K562 (cell line): ENCODE measurements at regions not wholly inside any gene's neighbourhood (a gene's known extent, or its start where the extent isn't known, plus 50 kb on each side); places are given as distances from the start of the nearest gene placed in this dataset.

Source experiments
- ATAC-seq: fragments of 200-7000 bp; cut with Tn5 transposase; 3 replicates; pipeline ENCODE4 v1.9.1; 2020; ENCODE audit warnings: moderate library complexity
- BruUV-seq: library from RNA; stranded (reverse); fragments of 400-500 nt; replicated peaks from 2 replicates; lab custom pipeline; 2021; lab: Mats Ljungman, UMichigan
- CTCF ChIA-PET: fragments of 300-600 bp; formaldehyde crosslinking; extraction: SDS; loops from one replicate; lab custom pipeline; 2021; ENCODE audit warnings: low intra/inter-chr PET ratio; lab: Yijun Ruan, JAX
- POLR2A ChIA-PET: fragments of 300-600, 350-650 bp; sonication (Branson Sonifier 250); formaldehyde crosslinking; extraction: SDS; loops from one replicate; lab custom pipeline; 2021; ENCODE audit warnings: antibody characterized with exemption, inconsistent platforms; lab: Yijun Ruan, JAX
- DNase-seq, 4 experiments: peaks; one replicate each; pipeline versions ENCODE4 v3.0.0 to v3.0.0-alpha.2; 2011 to 2018; ENCODE audit warnings: low spot score in 3 of 4, mixed read lengths in 3 of 4; ENCODE audit errors: extremely low read depth in 1 of 4
- FAIRE-seq: peaks from 2 replicates; lab custom pipeline; 2011; peaks lifted over from hg19 to GRCh38; lab: Jason Lieb, UNC
- H2AFZ ChIP-seq: 2 replicates; pipeline ENCODE4 v1.6.0; 2011; ENCODE audit warnings: low read depth, low read length, control low read depth, inconsistent platforms
- H3K27ac ChIP-seq: fragments of 200-600 bp; 3 replicates; pipeline ENCODE4 v1.8.0; 2011; ENCODE audit warnings: low read depth, mild to moderate bottlenecking, control low read depth, inconsistent platforms, low read length, moderate library complexity, mixed read lengths; ENCODE audit errors: extremely low read depth
- H3K27me3 ChIP-seq, 2 experiments: fragments of 300-600 bp in 1 of 2; 2 replicates in 1 of 2; 3 replicates in 1 of 2; pipeline versions ENCODE4 v1.6.0 to v1.8.0; 2011; ENCODE audit warnings: inconsistent platforms in 2 of 2, low read length in 2 of 2, mild to moderate bottlenecking in 1 of 2, mixed read lengths in 1 of 2, moderate library complexity in 1 of 2; ENCODE audit not compliant: control insufficient read depth in 2 of 2, insufficient read depth in 2 of 2
- H3K36me3 ChIP-seq: fragments of 300-600 bp; 3 replicates; pipeline ENCODE4 v1.8.0; 2011; ENCODE audit warnings: mild to moderate bottlenecking, low read length, inconsistent platforms; ENCODE audit not compliant: control insufficient read depth, insufficient read depth
- H3K4me1 ChIP-seq, 2 experiments: fragments of 200-600 bp in 1 of 2; replicated peaks in 1 of 2; 2 replicates in 1 of 2; 3 replicates in 1 of 2; pipeline versions ENCODE4 v1.5.1 to v1.8.0; 2011; ENCODE audit warnings: inconsistent platforms in 2 of 2, low read length in 2 of 2, mild to moderate bottlenecking in 1 of 2, mixed read lengths in 1 of 2, moderate library complexity in 1 of 2; ENCODE audit not compliant: control insufficient read depth in 2 of 2, insufficient read depth in 2 of 2
- H3K4me2 ChIP-seq: 2 replicates; pipeline ENCODE4 v1.6.1; 2011; ENCODE audit warnings: low read length, control low read depth, inconsistent platforms, mixed read lengths; ENCODE audit not compliant: insufficient read depth
- H3K4me3 ChIP-seq: fragments of 200-600 bp; sonication (generic), shearing (Covaris generic); 2 replicates; pipeline ENCODE4 v1.5.1; 2016; ENCODE audit warnings: control low read depth, inconsistent platforms
- H3K79me2 ChIP-seq: fragments of 200-600 bp; 3 replicates; pipeline ENCODE4 v1.8.0; 2011; ENCODE audit warnings: low read length, inconsistent platforms; ENCODE audit not compliant: control insufficient read depth, insufficient read depth
- H3K9ac ChIP-seq, 2 experiments: 2 replicates each; pipeline versions ENCODE4 v1.6.0 to v1.6.1; 2011; ENCODE audit warnings: low read depth in 2 of 2, low read length in 2 of 2, control low read depth in 1 of 2, inconsistent platforms in 1 of 2, mild to moderate bottlenecking in 1 of 2, mixed read lengths in 1 of 2; ENCODE audit not compliant: insufficient read depth in 1 of 2
- H3K9me1 ChIP-seq: one replicate; pipeline ENCODE4 v1.6.0; 2011; ENCODE audit warnings: inconsistent platforms, mild to moderate bottlenecking, low read length, moderate library complexity; ENCODE audit not compliant: control insufficient read depth, insufficient read depth
- H3K9me3 ChIP-seq: replicated peaks from 2 replicates; pipeline ENCODE4 v1.5.1; 2011; ENCODE audit warnings: low read depth, low read length, inconsistent platforms; ENCODE audit not compliant: control insufficient read depth, insufficient read depth
- H4K20me1 ChIP-seq: replicated peaks from 2 replicates; pipeline ENCODE4 v1.6.1; 2011; ENCODE audit warnings: low read length, inconsistent platforms, mixed read lengths; ENCODE audit not compliant: control insufficient read depth, insufficient read depth
- ASH1L ChIP-seq: fragments of 450-650 bp; IDR thresholded peaks from 2 replicates; pipeline ENCODE4 v1.6.1; 2018; ENCODE audit warnings: borderline replicate concordance, mild to moderate bottlenecking, low read depth; ENCODE audit not compliant: partially characterized antibody
- CHD4 ChIP-seq: fragments of 200-600 bp; sonication (generic); IDR thresholded peaks from 3 replicates; pipeline ENCODE4 v1.6.1; 2012; ENCODE audit warnings: low read depth, mild to moderate bottlenecking, mixed read lengths, low read length, inconsistent platforms; ENCODE audit not compliant: insufficient read depth, insufficient replicate concordance, poor library complexity, severe bottlenecking
- FUS ChIP-seq: fragments of 200-400 bp; formaldehyde crosslinking; optimal IDR thresholded peaks from 2 replicates; pipeline ENCODE3; 2017; ENCODE audit warnings: low read depth, low read length
- HNRNPK ChIP-seq: fragments of 200-400 bp; formaldehyde crosslinking; IDR thresholded peaks from one replicate; pipeline ENCODE4 v1.6.1; 2018; ENCODE audit warnings: mild to moderate bottlenecking, low read depth, low read length; ENCODE audit not compliant: poor library complexity, severe bottlenecking
- ZBTB7A ChIP-seq: IDR thresholded peaks from 2 replicates; pipeline ENCODE4 v1.6.1; 2011; ENCODE audit warnings: low read depth, mild to moderate bottlenecking, low read length, moderate library complexity, borderline replicate concordance; ENCODE audit not compliant: control insufficient read depth
- in situ Hi-C: fragments of 300-500 bp; cut with MboI; formaldehyde crosslinking; loops from 4 replicates; pipeline ENCODE4 v1.15.0; 2018; ENCODE audit warnings: inconsistent platforms, mixed read lengths
- intact Hi-C: fragments of 100-400 bp; cut with micrococcal nuclease; formaldehyde crosslinking; loops from 2 replicates; pipeline ENCODE4 v1.14.2; 2022
- TF ChIP-seq, protein P1 (sequence below): fragments of 450-650 bp; IDR thresholded peaks from 2 replicates; pipeline ENCODE4 v1.6.1; 2017; ENCODE audit warnings: antibody characterized with exemption

DNA sequence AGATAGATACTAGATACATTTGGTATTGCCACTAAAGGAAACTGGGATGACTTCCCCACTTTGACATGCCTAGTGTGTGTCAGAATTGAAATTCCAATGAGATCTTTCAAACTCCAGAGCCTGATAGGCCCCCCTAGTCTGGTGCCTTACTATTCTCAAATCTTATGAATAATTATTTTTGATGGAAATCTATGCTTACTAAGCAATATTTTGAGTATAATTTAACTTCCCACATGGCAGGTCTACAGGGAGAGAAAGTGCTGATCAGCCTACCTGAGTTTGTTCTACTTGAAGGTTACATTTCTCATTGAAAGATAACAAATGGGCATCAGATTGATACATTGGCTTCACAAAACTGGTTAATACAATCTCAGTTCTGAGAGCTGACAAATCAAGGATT is 415.7 kb upstream of the BOD1L1 start:
- ATAC-seq: no peak
- no peak for FAIRE-seq
- Histone ChIP-seq H3K27me3 (no peaks in the 10 kb centered on the region), H3K79me2 (no peaks in the 10 kb centered on the region), H3K9me3 (no peaks in the 10 kb centered on the region; the same call in 1 of the 2 replicates), H3K36me3 (no peaks in the 10 kb centered on the region), H3K4me3 (no peak overlapping the region), H3K9ac (no peak overlapping the region), H3K4me1 (no peaks in the 10 kb centered on the region), H3K4me2 (no peak overlapping the region), H3K9me1 (no peaks in the 10 kb centered on the region), H2AFZ (no peak overlapping the region), H3K27ac (no peak overlapping the region), H4K20me1 (no peaks in the 10 kb centered on the region)
- ChIA-PET POLR2A (no interaction called here), CTCF (no interaction called here)
- TF ChIP-seq ZBTB7A (no peak), ASH1L (no peak), HNRNPK (no peak), CHD4 (no peak), FUS (no peak)
- TF ChIP-seq, protein P1, sequence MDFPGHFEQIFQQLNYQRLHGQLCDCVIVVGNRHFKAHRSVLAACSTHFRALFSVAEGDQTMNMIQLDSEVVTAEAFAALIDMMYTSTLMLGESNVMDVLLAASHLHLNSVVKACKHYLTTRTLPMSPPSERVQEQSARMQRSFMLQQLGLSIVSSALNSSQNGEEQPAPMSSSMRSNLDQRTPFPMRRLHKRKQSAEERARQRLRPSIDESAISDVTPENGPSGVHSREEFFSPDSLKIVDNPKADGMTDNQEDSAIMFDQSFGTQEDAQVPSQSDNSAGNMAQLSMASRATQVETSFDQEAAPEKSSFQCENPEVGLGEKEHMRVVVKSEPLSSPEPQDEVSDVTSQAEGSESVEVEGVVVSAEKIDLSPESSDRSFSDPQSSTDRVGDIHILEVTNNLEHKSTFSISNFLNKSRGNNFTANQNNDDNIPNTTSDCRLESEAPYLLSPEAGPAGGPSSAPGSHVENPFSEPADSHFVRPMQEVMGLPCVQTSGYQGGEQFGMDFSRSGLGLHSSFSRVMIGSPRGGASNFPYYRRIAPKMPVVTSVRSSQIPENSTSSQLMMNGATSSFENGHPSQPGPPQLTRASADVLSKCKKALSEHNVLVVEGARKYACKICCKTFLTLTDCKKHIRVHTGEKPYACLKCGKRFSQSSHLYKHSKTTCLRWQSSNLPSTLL: no peak
- no TSS peak for BruUV-seq
- in situ Hi-C loops (no loop called here), intact Hi-C loops (no loop called here)
- no peak for DNase-seq
